Skeletal muscle cell (primary cell): ENCODE measurements at regions not wholly inside any gene's neighbourhood (a gene's known extent, or its start where the extent isn't known, plus 50 kb on each side); places are given as distances from the start of the nearest gene placed in this dataset.
A peak's percentile ranks its signal among the peaks of the same experiment; 100 is the strongest.

ENCODE experiments used
- DNase-seq: peaks from one replicate; pipeline ENCODE4 v3.0.0-alpha.2; 2010; ENCODE audit warnings: low read depth
- H3K4me3 ChIP-seq: 2 replicates; pipeline ENCODE4 v1.5.1; 2011; ENCODE audit warnings: low read depth, mild to moderate bottlenecking, control low read depth, low read length, moderate library complexity

- H3K4me3 ChIP-seq = no peak overlapping the region
- no peak for DNase-seq
Observed at GRCh38 chr4:156456830-156457229, 503.2 kb upstream of the CTSO start.

- H3K4me3 ChIP-seq = no peak overlapping the region
- DNase-seq = no peak
Observed at GRCh38 chr4:156443488-156443887, 489.8 kb upstream of the CTSO start.

DNA sequence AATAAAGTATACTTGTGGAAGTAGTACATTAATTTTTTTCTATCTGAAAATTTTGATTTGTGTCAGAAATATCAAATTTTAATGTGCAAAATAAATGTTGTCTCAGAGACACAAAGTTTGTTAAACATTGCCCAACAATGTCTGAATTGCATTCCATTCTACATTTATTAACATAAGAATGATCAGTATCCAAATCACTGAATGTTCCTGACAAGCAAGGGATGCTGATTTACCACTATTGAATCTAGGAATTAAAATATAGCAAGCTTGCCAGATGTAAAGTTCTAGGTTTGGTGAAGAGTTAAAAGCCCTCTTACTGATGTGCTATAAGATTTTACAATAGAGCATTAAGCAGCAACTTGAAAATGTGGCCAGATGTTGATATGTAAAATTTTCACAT, 489.2 kb upstream of the CTSO start:
- DNase-seq = no peak
- no peak overlapping the region for H3K4me3 ChIP-seq

GRCh38 chr4:156439576-156440200, 486.0 kb upstream of the CTSO start:
- DNase-seq = no peak

DNA sequence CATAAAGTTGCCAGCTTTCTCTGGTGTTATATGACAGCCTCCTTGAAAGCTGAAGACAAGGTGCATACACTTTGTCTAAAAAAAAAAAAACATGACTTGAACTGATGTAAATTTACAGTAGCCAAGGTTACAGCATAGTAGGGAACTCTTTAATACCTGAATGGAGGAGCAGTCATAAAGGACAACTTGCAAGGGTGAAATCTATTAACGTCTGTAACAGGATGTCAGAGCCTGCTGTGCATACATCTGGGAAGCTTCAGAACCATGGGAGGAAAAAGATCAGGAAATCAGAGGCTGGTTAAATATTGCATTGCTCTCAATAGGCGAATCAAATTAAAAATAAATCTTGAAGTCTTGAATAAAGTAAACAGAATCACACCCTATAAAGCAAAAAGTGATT, 484.0 kb upstream of the CTSO start:
- no peak overlapping the region for H3K4me3 ChIP-seq
- DNase-seq = no peak

More at GRCh38 chr4:156439576-156440200, 486.0 kb upstream of the CTSO start:
- H3K4me3 ChIP-seq = no peak overlapping the region

DNA sequence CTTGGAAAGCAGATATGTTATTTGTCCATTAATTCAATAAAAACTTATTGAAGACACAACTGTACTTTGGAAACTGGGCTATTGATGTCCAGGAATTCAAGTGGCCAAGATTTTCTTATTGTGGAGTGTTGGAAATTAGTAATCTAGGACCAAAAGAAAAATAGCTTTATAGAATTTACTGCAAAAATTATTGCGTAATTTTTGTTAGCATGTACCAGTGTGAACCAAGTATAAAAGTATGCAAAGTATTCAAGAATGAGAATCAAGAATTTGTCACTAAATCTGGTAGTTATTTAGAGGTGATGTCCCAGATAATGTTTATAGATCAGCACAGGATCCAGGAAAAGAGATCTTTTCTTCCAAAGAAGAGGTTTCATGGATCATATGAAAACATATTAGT, 468.9 kb upstream of the CTSO start:
- H3K4me3 ChIP-seq = no peak overlapping the region
- DNase-seq = no peak

- peak; percentile 38 for DNase-seq
- no peak overlapping the region for H3K4me3 ChIP-seq
Observed at GRCh38 chr4:156420623-156421022, 467.0 kb upstream of the CTSO start.

- no peak overlapping the region for H3K4me3 ChIP-seq
- DNase-seq = peak; percentile 20
Observed at GRCh38 chr4:156419080-156419685, 465.5 kb upstream of the CTSO start.

GRCh38 chr4:156414406-156414805, 460.7 kb upstream of the CTSO start:
- H3K4me3 ChIP-seq = no peak overlapping the region
- DNase-seq = no peak

DNA sequence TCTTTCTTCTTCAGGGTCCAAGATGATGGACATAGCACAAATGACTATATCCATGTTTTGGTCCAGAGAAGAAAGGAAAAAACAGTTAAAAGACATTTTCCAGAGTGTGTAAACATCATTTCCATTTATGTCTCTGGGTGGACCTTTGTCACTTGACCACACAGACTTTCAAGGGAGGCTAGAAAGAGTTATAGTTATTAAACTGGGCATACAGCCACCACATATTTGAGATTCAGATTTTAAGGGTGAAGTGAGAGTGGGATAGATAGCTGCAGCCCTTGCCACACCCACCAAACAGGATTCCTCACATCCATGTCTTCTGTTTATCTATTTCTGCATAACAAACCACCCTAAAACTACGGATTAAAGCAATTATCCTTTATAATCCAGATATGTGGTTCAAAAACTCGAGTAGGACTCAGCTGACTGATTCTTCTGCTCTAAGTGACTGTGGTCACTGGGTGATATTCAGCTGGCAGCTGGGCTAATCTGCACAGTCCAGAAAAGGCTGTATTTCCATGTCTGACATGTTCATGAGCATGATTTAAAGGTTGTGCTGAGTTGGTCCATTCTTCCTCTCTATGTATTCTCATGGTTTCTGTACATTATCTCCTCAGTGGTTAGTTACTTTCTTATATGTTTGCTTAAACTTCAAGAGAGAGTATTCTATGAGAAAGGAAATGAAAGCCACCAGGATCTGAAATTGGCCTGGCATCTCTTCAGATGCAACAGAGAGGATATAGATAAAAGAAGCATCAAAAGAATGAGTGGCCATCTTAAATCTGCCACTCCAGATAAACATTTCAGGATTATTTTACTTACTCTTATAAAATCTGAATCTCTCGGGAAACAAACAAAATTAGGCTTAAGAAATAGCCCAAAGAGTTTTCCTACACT, 459.8 kb upstream of the CTSO start:
- H3K4me3 ChIP-seq = no peak overlapping the region
- no peak for DNase-seq

- no peak for DNase-seq
- H3K4me3 ChIP-seq = no peak overlapping the region
Observed at GRCh38 chr4:156411531-156411930, 457.9 kb upstream of the CTSO start.

DNA sequence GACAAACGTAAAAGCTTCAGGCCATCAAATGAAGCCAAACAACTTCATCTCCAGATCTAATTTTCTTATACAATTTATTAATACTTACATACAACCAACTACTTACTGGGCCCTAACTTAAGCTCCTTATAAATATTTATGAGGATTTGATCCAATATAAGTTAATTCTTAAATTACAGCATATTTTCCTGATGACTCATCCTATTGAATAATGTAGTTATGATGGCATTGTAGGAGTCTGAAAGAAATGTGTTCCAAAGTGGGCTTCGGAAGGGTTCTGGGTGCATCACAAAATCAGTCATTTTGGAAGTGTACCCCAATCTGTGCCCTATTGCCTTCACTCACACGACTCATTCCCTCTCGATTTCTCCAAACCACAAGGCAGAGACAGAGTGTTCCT, 455.1 kb upstream of the CTSO start:
- H3K4me3 ChIP-seq = no peak overlapping the region
- DNase-seq = no peak

DNA sequence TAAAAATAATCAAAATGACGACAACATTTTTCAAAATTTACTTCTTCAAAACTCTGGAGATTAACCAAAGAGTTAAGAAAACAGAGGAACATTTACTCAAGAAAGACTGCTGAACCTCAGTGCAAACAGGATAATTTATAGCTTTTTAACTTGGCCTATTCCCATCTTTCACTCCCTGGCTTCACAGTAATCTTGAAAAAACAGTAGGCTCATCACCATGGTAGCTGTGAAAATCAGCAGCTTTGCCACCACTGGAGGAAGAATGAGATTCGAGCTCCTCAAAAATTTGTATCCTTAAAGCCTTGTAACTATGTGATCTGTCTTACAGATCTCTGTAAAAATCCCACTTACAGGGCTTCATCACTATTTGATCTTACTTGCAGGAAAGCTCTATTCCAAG, 447.7 kb upstream of the CTSO start:
- H3K4me3 ChIP-seq = no peak overlapping the region
- DNase-seq = no peak

GRCh38 chr4:156396534-156396933, 442.9 kb upstream of the CTSO start:
- no peak for DNase-seq
- H3K4me3 ChIP-seq = no peak overlapping the region

GRCh38 chr4:156391325-156391653, 437.6 kb upstream of the CTSO start:
- no peak overlapping the region for H3K4me3 ChIP-seq
- DNase-seq = no peak

DNA sequence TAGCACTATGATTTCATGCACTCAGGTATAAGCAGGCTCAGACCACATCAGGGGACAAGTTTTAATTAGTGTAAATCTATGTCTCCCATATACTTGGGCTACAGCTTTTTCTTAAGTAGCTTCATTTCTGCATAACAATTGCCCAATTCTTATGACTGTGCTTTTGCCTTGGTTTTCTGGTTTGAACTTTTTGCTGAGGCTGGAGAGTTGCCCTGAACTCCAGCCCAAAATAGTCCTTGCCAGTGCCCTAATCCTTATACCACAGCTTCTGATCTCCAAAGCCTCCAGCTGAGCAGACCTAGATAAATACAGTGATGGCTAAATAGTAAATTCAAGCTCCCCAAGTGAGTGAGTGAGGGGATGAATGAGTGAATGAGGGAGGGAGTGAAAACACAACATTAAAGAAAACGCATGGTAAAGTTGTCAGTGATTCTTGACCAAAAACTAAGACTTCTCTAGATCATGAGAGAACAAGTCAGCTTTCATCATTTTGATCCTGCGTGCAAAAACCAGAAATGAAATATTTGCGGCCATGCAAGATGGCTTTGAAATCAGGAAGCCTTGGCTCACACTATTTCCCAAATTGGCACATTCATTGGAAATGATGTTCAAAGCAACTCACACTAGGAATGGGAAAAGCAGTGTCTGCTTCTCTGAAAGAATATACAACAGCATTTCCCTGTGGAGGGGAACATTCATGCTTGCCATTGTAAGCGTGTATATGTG, 437.1 kb upstream of the CTSO start:
- H3K4me3 ChIP-seq = no peak overlapping the region
- peak; percentile 32 for DNase-seq

DNA sequence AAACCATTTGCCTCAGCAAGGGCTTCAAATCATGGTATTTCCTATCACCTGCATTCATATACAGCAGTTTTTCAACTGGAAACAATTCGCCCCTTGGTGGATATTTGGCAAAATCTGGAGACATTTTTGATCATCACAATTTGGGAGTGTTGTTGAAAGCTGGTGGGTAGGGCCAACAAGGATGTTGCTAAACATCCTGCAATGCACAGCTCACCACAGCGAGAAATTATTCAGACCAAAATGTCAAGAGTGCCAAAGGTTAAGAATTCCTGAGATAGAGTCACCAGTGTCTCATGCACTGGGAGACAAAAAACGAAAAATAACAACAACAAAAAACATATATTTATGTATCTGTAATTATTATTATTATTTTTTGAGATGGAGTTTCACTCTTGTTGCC, 435.2 kb upstream of the CTSO start:
- no peak overlapping the region for H3K4me3 ChIP-seq
- peak; percentile 19 for DNase-seq

DNA sequence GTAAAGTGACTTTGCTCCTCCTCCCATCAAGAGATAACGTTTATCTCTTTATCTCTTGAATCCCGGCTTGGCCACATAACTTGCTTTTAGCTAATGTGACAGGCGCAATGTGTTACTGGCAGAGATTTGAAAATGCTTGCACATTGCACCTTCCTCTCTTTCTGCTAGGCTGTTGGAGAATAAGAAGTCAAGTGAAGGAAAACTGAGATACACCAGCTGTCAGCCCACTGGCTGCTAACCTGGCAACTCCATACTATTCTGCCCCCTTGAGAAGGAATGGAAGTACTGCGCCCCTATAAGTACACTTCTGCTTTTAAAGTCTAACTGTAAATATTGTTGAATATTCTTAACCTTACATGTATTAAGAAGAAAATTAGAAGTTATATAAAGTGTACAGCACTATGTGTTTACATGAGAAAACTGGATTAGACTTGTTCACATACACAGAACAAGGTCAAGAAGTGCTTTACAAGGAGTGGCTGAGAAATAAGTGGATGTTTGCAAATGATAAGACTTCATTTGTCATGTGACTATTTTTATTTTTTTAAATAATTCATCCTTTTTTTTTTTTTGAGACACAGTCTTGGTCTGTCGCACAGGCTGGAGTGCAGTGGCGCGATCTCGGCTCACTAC, 424.5 kb upstream of the CTSO start:
- DNase-seq = no peak
- H3K4me3 ChIP-seq = no peak overlapping the region

- DNase-seq = peak; percentile 33
- H3K4me3 ChIP-seq = no peak overlapping the region
Observed at GRCh38 chr4:156377036-156377710, 423.5 kb upstream of the CTSO start.
